Stimulated activated naive CD8-positive, alpha-beta T cell treated with anti-CD3 and anti-CD28 coated beads, Interleukin-15, Interleukin-2, amounts not matched to agents 100 U/mL and 50 U/mL, for 24 hours (primary cell): ENCODE measurements at regions not wholly inside any gene's neighbourhood (a gene's known extent, or its start where the extent isn't known, plus 50 kb on each side); places are given as distances from the start of the nearest gene placed in this dataset.

Experiments
- ATAC-seq: fragments of 150-1000 bp; cut with Tn5 transposase; one replicate; pipeline ENCODE4 v1.10.0; 2021
- DNase-seq: peaks from one replicate; pipeline ENCODE4 v3.0.0; 2021

- ATAC-seq (no peak), DNase-seq (no peak)
Measured at GRCh38 chr14:75371297-75371696, 56.5 kb upstream of the JDP2 start.

- ATAC-seq: no peak
- DNase-seq: no peak
Measured at GRCh38 chr14:75372260-75372659, 55.6 kb upstream of the JDP2 start.

GRCh38 chr14:75373133-75373532 is 54.7 kb upstream of the JDP2 start:
- no peak for ATAC-seq
- no peak for DNase-seq

GRCh38 chr14:75373616-75374015 is 54.2 kb upstream of the JDP2 start:
- no peak for ATAC-seq
- DNase-seq: no peak

GRCh38 chr14:75374911-75375310 is 52.9 kb upstream of the JDP2 start:
- no peak for ATAC-seq
- DNase-seq: no peak

- no peak for ATAC-seq
Measured at GRCh38 chr14:75375983-75376382, 51.8 kb upstream of the JDP2 start.

More at GRCh38 chr14:75375983-75376382, 51.8 kb upstream of the JDP2 start:
- no peak for DNase-seq
